ENCODE measurements at regions not wholly inside any gene's neighbourhood (a gene's known extent, or its start where the extent isn't known, plus 50 kb on each side); places are given as distances from the start of the nearest gene placed in this dataset.
A peak's percentile ranks its signal among the peaks of the same experiment; 100 is the strongest.

GRCh38 chr1:87899017-87899416 lies 570.3 kb downstream of the LMO4 start:
- in situ Hi-C loops (cut with MboI; ENCODE audit: low pct_unique_long_range_greater_than_20kb in 2 of 9, low sequenced_read_pairs in 9 of 9, unreplicated experiment in 9 of 9) = no loop called here
- 0 to 91% (median 45%) methylated on average over 1 to 2 of the region's 2 CpGs; no CpG with 5 or more reads in 1 of the 10 experiments for WGBS, 10 experiments
- Histone ChIP-seq H3K4me1 (replicated peaks in 1 of 2) (no peaks in the 10 kb centered on the region), H3K27ac (no peak overlapping the region), H3K4me3 (no peak overlapping the region)
- peak in 3 of 8 experiments; percentile 13 to 66 (median 60) for ATAC-seq (replicated peaks in 6 of 8)

- H3K27ac ChIP-seq = no peak overlapping the region
- no peak for ATAC-seq (replicated peaks in 6 of 8)
These were observed 571.1 kb downstream of the LMO4 start for GRCh38 chr1:87899746-87900145.

GRCh38 chr1:87902830-87903229 lies 574.1 kb downstream of the LMO4 start:
- Histone ChIP-seq H3K4me1 (replicated peaks in 1 of 2) (peaks cover 0 to 3% of the 10 kb centered on the region in 2 donors), H3K27ac (no peak overlapping the region), H3K4me3 (no peak overlapping the region)
- ATAC-seq (replicated peaks in 6 of 8) = peak in 4 of 8 experiments; percentile 52 to 91 (median 68)
- in situ Hi-C loops (cut with MboI; ENCODE audit: low pct_unique_long_range_greater_than_20kb in 2 of 9, low sequenced_read_pairs in 9 of 9, unreplicated experiment in 9 of 9) = no loop called here
- 10 to 79% (median 37%) methylated on average over 1 to 4 of the region's 4 CpGs; no CpG with 5 or more reads in 2 of the 10 experiments for WGBS, 10 experiments

More at GRCh38 chr1:87899746-87900145, 571.1 kb downstream of the LMO4 start:
- no peak overlapping the region for H3K4me3 ChIP-seq
- in situ Hi-C loops (cut with MboI; ENCODE audit: low pct_unique_long_range_greater_than_20kb in 2 of 9, low sequenced_read_pairs in 9 of 9, unreplicated experiment in 9 of 9) = no loop called here
- H3K4me1 ChIP-seq (replicated peaks in 1 of 2) = peaks cover 0 to 3% of the 10 kb centered on the region in 2 donors
- 63 to 100% (median 89%) methylated on average over 1 to 3 of the region's 3 CpGs for WGBS, 10 experiments

GRCh38 chr1:87903242-87903641 lies 574.6 kb downstream of the LMO4 start:
- peak in 2 of 8 experiments; percentile 30 to 56 for ATAC-seq (replicated peaks in 6 of 8)
- Histone ChIP-seq H3K4me3 (no peak overlapping the region), H3K27ac (no peak overlapping the region), H3K4me1 (replicated peaks in 1 of 2) (peaks cover 0 to 3% of the 10 kb centered on the region in 2 donors)
- in situ Hi-C loops (cut with MboI; ENCODE audit: low pct_unique_long_range_greater_than_20kb in 2 of 9, low sequenced_read_pairs in 9 of 9, unreplicated experiment in 9 of 9) = no loop called here

GRCh38 chr1:87904651-87905050 lies 576.0 kb downstream of the LMO4 start:
- in situ Hi-C loops (cut with MboI; ENCODE audit: low pct_unique_long_range_greater_than_20kb in 2 of 9, low sequenced_read_pairs in 9 of 9, unreplicated experiment in 9 of 9) = no loop called here

GRCh38 chr1:87905651-87906050 lies 577.0 kb downstream of the LMO4 start:
- Histone ChIP-seq H3K4me3 (no peak overlapping the region), H3K4me1 (replicated peaks in 1 of 2) (peaks cover 0 to 3% of the 10 kb centered on the region in 2 donors), H3K27ac (no peak overlapping the region)
- ATAC-seq (replicated peaks in 6 of 8) = no peak
- 49 to 100% (median 90%) methylated on average over 1 to 4 of the region's 4 CpGs; no CpG with 5 or more reads in 1 of the 10 experiments for WGBS, 10 experiments
- in situ Hi-C loops (cut with MboI; ENCODE audit: low pct_unique_long_range_greater_than_20kb in 2 of 9, low sequenced_read_pairs in 9 of 9, unreplicated experiment in 9 of 9) = no loop called here

More at GRCh38 chr1:87904651-87905050, 576.0 kb downstream of the LMO4 start:
- H3K4me3 ChIP-seq = no peak overlapping the region
- H3K4me1 ChIP-seq (replicated peaks in 1 of 2) = peaks cover 0 to 3% of the 10 kb centered on the region in 2 donors
- H3K27ac ChIP-seq = no peak overlapping the region
- ATAC-seq (replicated peaks in 6 of 8) = peak in 1 of 8 experiments; percentile 19

DNA sequence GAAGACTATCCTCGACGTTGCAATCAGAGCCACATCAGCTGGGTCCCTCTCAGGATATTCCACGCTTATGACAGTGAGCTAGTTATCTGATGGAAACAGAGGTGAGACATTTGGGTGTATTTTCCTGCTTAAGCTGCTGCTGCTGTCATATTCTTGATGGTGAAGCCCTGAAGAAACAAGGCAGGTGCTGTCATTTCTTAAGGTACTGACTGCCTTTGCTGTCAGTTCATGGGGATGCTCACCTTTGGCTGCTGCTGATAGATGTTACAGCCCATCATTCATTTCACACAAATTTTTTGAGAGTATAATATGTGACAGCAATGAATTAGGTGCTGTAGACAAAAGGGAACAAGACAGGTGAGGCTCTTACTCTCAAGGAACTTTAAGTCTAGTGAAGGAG lies 577.4 kb downstream of the LMO4 start:
- 87 to 100% (median 94%) methylated on average over 1 to 3 of the region's 3 CpGs; no CpG with 5 or more reads in 2 of the 10 experiments for WGBS, 10 experiments
- ATAC-seq (replicated peaks in 6 of 8) = no peak
- Histone ChIP-seq H3K4me1 (replicated peaks in 1 of 2) (peaks cover 0 to 3% of the 10 kb centered on the region in 2 donors), H3K4me3 (no peak overlapping the region), H3K27ac (no peak overlapping the region)
- in situ Hi-C loops (cut with MboI; ENCODE audit: low pct_unique_long_range_greater_than_20kb in 2 of 9, low sequenced_read_pairs in 9 of 9, unreplicated experiment in 9 of 9) = no loop called here

DNA sequence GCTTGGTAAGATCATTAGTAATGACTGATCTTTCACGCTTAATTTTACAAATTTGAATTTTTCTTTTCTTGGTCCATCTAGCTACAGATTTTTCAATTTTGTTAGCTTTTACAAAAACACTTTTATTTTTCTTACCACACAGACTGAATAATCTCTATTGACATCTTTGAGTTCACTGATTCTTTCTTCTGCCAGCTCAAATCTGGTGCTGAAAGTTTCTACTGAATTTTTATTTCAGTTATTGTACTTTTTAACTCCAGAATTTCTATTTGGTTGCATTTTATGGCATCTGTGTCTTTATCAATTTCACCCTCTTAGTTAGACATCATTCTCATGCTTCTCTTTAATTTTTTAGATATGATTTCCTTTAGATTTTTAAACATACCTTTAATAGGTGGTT lies 584.7 kb downstream of the LMO4 start:
- no peak for ATAC-seq (replicated peaks in 6 of 8)
- H3K4me3 ChIP-seq = no peak overlapping the region
- no peak overlapping the region for H3K27ac ChIP-seq
- in situ Hi-C loops (cut with MboI; ENCODE audit: low pct_unique_long_range_greater_than_20kb in 2 of 9, low sequenced_read_pairs in 9 of 9, unreplicated experiment in 9 of 9) = no loop called here
- H3K4me1 ChIP-seq (replicated peaks in 1 of 2) = no peaks in the 10 kb centered on the region
- 40 to 100% (median 95%) methylated on average over 1 of the region's 1 CpG for WGBS, 10 experiments

DNA sequence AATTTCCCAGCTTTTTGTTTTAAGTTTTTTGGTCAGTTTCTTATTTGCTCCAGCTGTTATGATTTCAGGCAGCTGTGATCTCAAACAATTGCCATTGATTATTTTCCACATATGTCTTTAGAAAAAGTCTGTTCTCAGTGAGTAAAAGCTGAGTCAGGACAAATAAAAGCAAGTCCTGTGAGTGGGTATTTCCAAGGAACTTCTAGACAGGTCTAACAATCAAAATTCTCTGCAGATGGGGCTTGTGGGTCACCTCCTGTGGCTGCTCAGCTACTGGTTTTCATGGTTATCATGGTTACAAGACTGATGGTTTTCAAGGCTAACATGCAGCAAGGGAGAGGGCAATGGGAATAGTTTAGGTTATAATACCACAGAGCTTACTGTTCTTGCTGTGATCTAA lies 585.7 kb downstream of the LMO4 start:
- H3K4me1 ChIP-seq (replicated peaks in 1 of 2) = no peaks in the 10 kb centered on the region
- H3K27ac ChIP-seq = no peak overlapping the region
- no peak overlapping the region for H3K4me3 ChIP-seq
- ATAC-seq (replicated peaks in 6 of 8) = no peak
- in situ Hi-C loops (cut with MboI; ENCODE audit: low pct_unique_long_range_greater_than_20kb in 2 of 9, low sequenced_read_pairs in 9 of 9, unreplicated experiment in 9 of 9) = no loop called here

DNA sequence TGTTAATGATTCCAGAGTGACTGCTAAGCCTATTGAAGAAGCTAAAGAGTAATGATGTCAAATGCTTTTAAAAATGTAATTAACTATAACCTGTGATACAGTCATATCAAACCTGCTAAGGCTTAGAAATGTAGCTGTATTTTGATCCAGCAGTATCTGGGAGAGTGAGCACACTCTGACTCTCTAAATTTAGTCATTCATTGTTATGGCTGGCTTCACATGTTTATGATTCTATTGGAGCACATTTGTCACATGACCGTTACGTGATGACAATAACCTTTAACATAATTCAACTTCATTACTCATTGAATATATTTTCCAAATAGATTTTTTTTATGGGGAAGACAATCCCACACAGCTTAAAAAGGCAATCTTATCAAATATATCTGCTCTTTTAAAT lies 587.1 kb downstream of the LMO4 start:
- in situ Hi-C loops (cut with MboI; ENCODE audit: low pct_unique_long_range_greater_than_20kb in 2 of 9, low sequenced_read_pairs in 9 of 9, unreplicated experiment in 9 of 9) = no loop called here

DNA sequence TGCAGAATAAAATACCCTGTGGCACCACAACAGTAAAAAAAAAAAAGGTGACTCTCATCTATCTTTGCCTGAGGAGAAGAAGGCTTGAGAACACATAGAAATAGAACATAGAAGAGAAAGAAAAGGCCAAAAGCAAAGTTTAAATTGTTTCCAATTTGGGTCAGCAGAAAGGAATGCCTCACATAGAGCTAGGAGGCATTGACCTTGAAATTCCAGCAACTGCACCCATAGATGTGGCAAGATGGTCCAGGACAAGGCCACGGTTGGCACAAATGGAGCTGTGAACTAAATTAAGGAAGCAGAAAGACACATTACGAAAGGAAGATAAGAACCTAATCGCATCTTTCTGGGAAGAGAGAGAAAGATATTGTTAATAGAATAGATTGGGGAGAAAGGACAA lies 588.3 kb downstream of the LMO4 start:
- in situ Hi-C loops (cut with MboI; ENCODE audit: low pct_unique_long_range_greater_than_20kb in 2 of 9, low sequenced_read_pairs in 9 of 9, unreplicated experiment in 9 of 9) = no loop called here
- H3K4me3 ChIP-seq = no peak overlapping the region
- H3K27ac ChIP-seq = no peak overlapping the region
- no peak for ATAC-seq (replicated peaks in 6 of 8)
- no peaks in the 10 kb centered on the region for H3K4me1 ChIP-seq (replicated peaks in 1 of 2)
- 75 to 100% (median 93%) methylated on average over 2 to 3 of the region's 3 CpGs for WGBS, 10 experiments

More for the DNA sequence above, 587.1 kb downstream of the LMO4 start:
- ATAC-seq (replicated peaks in 6 of 8) = peak in 1 of 8 experiments; percentile 23
- no peaks in the 10 kb centered on the region for H3K4me1 ChIP-seq (replicated peaks in 1 of 2)
- H3K4me3 ChIP-seq = no peak overlapping the region
- WGBS, 10 experiments = 63 to 100% (median 92%) methylated on average over 1 to 2 of the region's 2 CpGs
- H3K27ac ChIP-seq = no peak overlapping the region

- H3K4me3 ChIP-seq = no peak overlapping the region
- H3K27ac ChIP-seq = no peak overlapping the region
- in situ Hi-C loops (cut with MboI; ENCODE audit: low pct_unique_long_range_greater_than_20kb in 2 of 9, low sequenced_read_pairs in 9 of 9, unreplicated experiment in 9 of 9) = no loop called here
- 0 to 100% (median 67%) methylated on average over 1 of the region's 1 CpG; no CpG with 5 or more reads in 3 of the 10 experiments for WGBS, 10 experiments
- ATAC-seq (replicated peaks in 6 of 8) = no peak
- H3K4me1 ChIP-seq (replicated peaks in 1 of 2) = no peaks in the 10 kb centered on the region
These were observed 589.7 kb downstream of the LMO4 start for GRCh38 chr1:87918398-87918797.

- WGBS, 10 experiments = 29 to 100% (median 77%) methylated on average over 1 to 2 of the region's 2 CpGs; no CpG with 5 or more reads in 2 of the 10 experiments
- in situ Hi-C loops (cut with MboI; ENCODE audit: low pct_unique_long_range_greater_than_20kb in 2 of 9, low sequenced_read_pairs in 9 of 9, unreplicated experiment in 9 of 9) = no loop called here
- Histone ChIP-seq H3K27ac (no peak overlapping the region), H3K4me3 (no peak overlapping the region), H3K4me1 (replicated peaks in 1 of 2) (no peaks in the 10 kb centered on the region)
- no peak for ATAC-seq (replicated peaks in 6 of 8)
These were observed 594.2 kb downstream of the LMO4 start for GRCh38 chr1:87922885-87923284.

DNA sequence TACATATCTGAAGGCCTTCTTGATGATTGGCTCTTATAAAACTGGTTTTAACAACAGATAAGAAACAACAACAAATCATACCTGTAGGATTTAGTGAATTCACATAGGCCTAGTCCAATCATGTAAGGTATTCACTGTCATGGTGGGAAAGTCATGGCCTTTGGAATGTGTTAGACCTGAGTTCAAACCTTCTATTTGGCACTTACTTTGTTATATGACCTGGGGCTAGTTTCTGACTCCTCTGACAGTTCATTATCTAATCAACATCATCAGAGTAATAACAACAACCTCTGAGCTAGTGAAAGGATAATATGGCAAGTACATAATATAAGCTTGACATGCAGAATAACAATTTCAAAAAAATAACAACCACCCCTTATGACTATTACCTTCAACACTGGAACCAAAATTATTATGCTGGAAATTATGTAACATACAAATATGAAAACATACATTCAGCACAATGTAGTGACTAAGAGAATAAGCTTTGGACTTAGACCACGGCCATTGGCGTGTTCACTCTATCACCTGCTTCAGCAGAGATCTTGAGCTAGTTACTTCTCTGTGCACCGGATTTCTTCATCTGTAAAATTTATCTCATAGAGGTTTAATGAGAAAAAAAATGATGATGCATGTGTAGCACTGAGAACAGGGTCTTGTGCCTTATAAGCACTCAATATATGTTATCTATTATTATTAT lies 597.6 kb downstream of the LMO4 start:
- in situ Hi-C loops (cut with MboI; ENCODE audit: low pct_unique_long_range_greater_than_20kb in 2 of 9, low sequenced_read_pairs in 9 of 9, unreplicated experiment in 9 of 9) = no loop called here

More for the DNA sequence above, 597.6 kb downstream of the LMO4 start:
- no peak for ATAC-seq (replicated peaks in 6 of 8)
- 60 to 100% (median 92%) methylated on average over 1 to 3 of the region's 3 CpGs for WGBS, 10 experiments
- Histone ChIP-seq H3K4me3 (no peak overlapping the region), H3K4me1 (replicated peaks in 1 of 2) (no peaks in the 10 kb centered on the region), H3K27ac (no peak overlapping the region)
